Esophagus squamous epithelium (tissue), 4 donors: ENCODE measurements at regions not wholly inside any gene's neighbourhood (a gene's known extent, or its start where the extent isn't known, plus 50 kb on each side); places are given as distances from the start of the nearest gene placed in this dataset.

ENCODE experiments used
- POLR2A ChIP-seq, 4 donors: fragments of 450-650 bp; IDR thresholded peaks; one replicate each; pipeline ENCODE4 v1.6.1; 2017; ENCODE audit warnings: antibody characterized with exemption in 4 of 4, mild to moderate bottlenecking in 4 of 4, moderate library complexity in 3 of 4
- TF ChIP-seq, protein P1 (sequence below), 6 experiments: fragments of 450-650 bp in 4 of 6; fragments of 200-600 bp in 2 of 6; sonication (generic) in 2 of 6; IDR thresholded peaks; one replicate each; pipeline ENCODE4 v1.5.1; 2016 to 2019; ENCODE audit warnings: antibody characterized with exemption in 6 of 6, mild to moderate bottlenecking in 4 of 6, moderate library complexity in 4 of 6

DNA sequence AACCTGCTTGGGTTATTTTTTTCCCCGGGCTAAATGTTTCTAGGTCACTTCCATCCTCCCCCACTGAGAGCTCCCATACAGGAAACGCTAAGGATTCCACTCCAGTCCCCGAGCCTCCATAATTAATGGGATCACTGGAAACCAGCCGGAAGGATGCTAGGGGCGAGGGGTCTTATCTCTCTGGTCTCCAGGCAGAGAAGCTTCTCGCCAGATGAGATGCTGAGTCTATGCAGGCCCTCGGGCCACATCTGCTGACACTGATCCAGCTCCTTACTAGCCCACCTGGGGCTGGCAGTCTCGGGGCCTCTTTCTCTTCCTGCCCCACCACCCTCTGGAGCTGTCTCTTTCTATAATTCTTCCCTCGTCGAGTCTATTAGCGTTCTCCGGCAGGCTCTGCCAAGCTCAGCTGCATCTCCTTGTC lies 125.9 kb upstream of the SYT13 start:
- TF ChIP-seq, protein P1, sequence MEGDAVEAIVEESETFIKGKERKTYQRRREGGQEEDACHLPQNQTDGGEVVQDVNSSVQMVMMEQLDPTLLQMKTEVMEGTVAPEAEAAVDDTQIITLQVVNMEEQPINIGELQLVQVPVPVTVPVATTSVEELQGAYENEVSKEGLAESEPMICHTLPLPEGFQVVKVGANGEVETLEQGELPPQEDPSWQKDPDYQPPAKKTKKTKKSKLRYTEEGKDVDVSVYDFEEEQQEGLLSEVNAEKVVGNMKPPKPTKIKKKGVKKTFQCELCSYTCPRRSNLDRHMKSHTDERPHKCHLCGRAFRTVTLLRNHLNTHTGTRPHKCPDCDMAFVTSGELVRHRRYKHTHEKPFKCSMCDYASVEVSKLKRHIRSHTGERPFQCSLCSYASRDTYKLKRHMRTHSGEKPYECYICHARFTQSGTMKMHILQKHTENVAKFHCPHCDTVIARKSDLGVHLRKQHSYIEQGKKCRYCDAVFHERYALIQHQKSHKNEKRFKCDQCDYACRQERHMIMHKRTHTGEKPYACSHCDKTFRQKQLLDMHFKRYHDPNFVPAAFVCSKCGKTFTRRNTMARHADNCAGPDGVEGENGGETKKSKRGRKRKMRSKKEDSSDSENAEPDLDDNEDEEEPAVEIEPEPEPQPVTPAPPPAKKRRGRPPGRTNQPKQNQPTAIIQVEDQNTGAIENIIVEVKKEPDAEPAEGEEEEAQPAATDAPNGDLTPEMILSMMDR (IDR thresholded peaks at IDR 0.05): no peak
- TF ChIP-seq POLR2A (IDR thresholded peaks at IDR 0.05): no peak
